Upper lobe of right lung (tissue), 1 donor: ENCODE measurements at regions not wholly inside any gene's neighbourhood (a gene's known extent, or its start where the extent isn't known, plus 50 kb on each side); places are given as distances from the start of the nearest gene placed in this dataset.
"Not testable (repeated sequence)": the region's sequence is repeated elsewhere in the genome, so short reads cannot be mapped to it uniquely, and the experiment has no call there.

Source experiments
- ATAC-seq: fragments of 200-7000 bp; cut with Tn5 transposase; one replicate; pipeline ENCODE4 v1.9.1; 2020; ENCODE audit warnings: mild to moderate bottlenecking, moderate library complexity
- DNase-seq: peaks from one replicate; pipeline ENCODE4 v3.0.0-alpha.2; 2020
- H3K27ac ChIP-seq: fragments of 200-600 bp; one replicate; pipeline ENCODE4 v1.8.0; 2022
- H3K27me3 ChIP-seq: fragments of 200-600 bp; one replicate; pipeline ENCODE4 v1.8.0; 2022; ENCODE audit warnings: mild to moderate bottlenecking
- H3K36me3 ChIP-seq: fragments of 200-600 bp; one replicate; pipeline ENCODE4 v1.8.0; 2022
- H3K4me1 ChIP-seq: fragments of 200-600 bp; one replicate; pipeline ENCODE4 v1.8.0; 2022
- H3K4me3 ChIP-seq: fragments of 200-600 bp; one replicate; pipeline ENCODE4 v1.8.0; 2022; ENCODE audit warnings: mild to moderate bottlenecking
- H3K9me3 ChIP-seq: fragments of 200-600 bp; one replicate; pipeline ENCODE4 v1.8.0; 2022
- intact Hi-C: fragments of 100-400 bp; cut with DNase I; formaldehyde crosslinking; loops from one replicate; pipeline ENCODE4 v1.11.0; 2022
- donor health status: DM: no; HTN: yes; CAD: no; lungs with severe emphysema.

DNA sequence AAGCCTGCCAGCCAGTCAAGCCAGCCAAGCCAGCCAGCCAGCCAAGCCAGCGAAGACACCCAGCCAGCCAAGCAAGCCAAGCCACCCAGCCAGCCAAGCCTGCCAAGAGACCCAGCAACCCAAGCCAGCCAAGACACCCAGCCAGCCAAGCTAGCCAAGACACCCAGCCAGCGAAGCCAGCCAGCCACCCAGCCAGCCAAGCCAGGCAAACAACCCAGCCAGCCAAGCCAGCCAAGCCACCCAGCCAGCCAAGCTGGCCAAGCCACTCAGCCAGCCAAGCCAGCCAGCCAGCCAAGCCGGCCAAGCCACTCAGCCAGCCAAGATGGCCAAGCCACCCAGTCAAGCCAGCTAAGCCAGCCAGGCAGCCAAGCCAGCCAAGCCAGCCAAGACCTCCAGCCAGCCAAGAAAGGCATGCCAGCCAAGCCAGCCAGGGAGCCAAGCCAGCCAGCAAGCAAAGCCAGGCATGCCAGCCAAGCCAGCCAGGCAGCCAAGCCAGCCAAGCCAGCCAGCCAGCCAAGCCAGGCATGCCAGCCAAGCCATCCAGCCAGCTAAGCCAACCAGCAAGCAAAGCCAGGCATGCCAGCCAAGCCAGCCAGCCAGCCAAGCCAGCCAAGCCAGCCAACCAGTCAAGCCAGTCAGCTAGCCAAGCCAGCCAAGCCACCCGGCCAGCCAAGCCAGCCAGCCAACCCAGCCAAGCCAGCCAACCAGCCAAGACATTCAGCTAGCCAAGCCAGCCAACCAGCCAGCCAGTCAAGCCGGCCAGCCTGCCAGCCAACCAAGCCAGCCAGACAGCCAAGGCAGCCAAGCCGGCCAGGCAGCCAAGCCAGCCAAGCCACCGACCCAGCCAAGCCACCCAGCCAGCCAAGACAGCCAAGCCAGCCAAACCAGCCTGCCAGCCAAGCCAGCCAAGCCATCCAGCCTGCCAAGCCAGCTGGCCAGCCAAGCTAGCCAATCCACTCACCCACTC, 323.8 kb upstream of the PLGLB2 start:
- H3K27me3 ChIP-seq, intact Hi-C loops, H3K27ac ChIP-seq, H3K4me3 ChIP-seq, DNase-seq, H3K4me1 ChIP-seq, H3K9me3 ChIP-seq, H3K36me3 ChIP-seq, ATAC-seq: not testable (repeated sequence)

DNA sequence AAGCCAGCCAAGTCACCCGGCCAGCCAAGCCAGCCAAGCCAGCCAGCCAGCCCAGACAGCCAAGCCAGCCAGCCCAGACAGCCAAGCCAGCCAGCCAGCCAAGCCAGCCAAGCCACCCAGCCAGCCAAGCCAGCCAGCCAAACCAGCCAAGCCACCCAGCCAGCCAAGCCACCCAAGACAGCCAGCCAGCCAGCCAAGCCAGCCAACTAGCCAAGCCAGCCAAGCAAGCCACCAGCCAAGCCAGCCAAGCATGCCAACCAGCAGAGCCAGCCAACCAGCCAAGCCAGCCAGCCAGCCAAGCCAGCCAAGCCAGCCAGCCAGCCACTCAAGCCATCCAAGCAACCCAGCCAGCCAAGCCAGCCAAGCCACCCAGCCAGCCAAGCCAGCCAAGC, 323.1 kb upstream of the PLGLB2 start:
- H3K4me1 ChIP-seq, H3K27ac ChIP-seq, ATAC-seq, DNase-seq, H3K36me3 ChIP-seq, intact Hi-C loops, H3K27me3 ChIP-seq, H3K9me3 ChIP-seq, H3K4me3 ChIP-seq: not testable (repeated sequence)

DNA sequence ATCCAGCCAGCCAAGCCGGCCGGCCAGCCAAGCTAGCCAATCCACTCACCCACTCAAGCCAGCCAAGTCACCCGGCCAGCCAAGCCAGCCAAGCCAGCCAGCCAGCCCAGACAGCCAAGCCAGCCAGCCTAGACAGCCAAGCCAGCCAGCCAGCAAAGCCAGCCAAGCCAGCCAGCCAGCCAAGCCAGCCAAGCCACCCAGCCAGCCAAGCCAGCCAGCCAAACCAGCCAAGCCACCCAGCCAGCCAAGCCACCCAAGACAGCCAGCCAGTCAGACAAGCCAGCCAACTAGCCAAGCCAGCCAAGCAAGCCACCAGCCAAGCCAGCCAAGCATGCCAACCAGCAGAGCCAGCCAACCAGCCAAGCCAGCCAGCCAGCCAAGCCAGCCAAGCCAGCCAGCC, 322.7 kb upstream of the PLGLB2 start:
- H3K27me3 ChIP-seq, H3K4me3 ChIP-seq, H3K4me1 ChIP-seq, ATAC-seq, DNase-seq, H3K27ac ChIP-seq, H3K36me3 ChIP-seq, H3K9me3 ChIP-seq, intact Hi-C loops: not testable (repeated sequence)

DNA sequence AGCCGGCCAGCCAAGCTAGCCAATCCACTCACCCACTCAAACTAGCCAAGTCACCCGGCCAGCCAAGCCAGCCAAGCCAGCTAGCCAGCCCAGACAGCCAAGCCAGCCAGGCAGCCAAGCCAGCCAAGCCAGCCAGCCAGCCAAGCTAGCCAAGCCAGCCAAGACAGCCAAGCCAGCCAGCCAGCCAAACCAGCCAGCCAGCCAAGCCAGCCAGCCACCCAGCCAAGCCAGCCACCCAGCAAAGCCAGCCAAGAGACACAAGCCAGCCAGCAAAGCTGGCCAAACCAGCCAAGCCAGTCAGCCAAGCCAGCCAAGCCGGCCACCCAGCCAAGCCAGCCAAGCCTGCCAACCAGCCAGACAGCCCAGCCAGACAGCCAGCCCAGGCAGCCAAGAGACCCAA, 322.2 kb upstream of the PLGLB2 start:
- H3K27ac ChIP-seq, H3K4me3 ChIP-seq, H3K27me3 ChIP-seq, H3K9me3 ChIP-seq, H3K4me1 ChIP-seq, DNase-seq, H3K36me3 ChIP-seq, intact Hi-C loops, ATAC-seq: not testable (repeated sequence)

DNA sequence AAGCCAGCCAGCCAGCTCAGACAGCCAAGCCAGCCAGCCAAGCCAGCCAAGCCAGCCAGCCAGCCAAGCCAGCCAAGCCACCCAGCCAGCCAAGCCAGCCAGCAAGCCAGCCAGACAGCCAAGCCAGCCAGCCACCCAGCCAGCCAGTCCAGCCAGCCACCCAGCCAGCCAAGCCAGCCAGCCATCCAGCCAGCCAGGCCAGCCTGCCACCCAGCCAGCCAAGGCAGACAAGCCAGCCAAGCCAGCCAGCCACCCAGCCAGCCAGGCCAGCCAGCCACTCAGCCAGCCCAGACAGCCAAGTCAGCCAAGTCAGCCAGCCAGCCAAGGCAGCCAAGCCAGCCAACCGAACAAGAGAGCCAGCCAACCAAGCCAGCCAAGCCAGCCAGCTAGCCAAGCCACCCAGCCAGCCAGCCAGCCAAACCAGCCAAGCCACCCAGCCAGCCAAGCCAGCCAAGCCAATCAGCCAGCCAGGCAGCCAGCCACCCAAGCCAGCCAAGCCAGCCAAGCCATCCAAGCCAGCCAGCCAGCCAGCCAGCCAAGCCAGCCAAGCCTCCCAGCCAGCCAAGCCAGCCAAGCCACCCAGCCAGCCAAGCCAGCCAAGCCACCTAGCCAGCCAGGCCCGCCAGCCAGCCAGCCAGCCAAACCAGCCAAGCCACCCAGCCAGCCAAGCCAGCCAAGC, 319.3 kb upstream of the PLGLB2 start:
- H3K4me1 ChIP-seq, DNase-seq, H3K36me3 ChIP-seq, H3K27ac ChIP-seq, intact Hi-C loops, H3K9me3 ChIP-seq, H3K27me3 ChIP-seq, ATAC-seq, H3K4me3 ChIP-seq: not testable (repeated sequence)

DNA sequence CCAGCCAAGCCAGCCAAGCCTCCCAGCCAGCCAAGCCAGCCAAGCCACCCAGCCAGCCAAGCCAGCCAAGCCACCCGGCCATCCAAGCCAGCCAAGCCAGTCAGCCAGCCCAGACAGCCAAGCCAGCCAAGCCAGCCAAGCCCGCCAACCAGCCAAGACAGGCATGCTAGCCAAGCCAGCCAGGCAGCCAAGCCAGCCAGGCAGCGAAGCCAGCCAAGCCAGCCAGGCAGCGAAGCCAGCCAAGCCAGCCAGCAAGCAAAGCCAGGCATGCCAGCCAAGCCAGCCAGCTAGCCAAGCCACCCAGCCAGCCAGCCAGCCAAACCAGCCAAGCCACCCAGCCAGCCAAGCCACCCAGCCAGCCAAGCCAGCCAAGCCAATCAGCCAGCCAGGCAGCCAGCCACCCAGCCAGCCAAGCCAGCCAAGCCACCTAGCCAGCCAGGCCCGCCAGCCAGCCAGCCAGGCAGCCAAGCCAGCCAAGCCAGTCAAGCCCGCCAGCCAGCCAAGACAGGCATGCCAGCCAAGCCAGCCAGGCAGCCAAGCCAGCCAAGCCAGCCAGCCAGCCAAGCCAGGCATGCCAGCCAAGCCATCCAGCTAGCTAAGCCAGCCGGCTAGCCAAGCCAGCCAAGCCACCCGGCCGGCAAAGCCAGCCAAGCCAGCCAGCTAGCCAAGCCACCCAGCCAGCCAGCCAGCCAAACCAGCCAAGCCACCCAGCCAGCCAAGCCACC, 318.5 kb upstream of the PLGLB2 start:
- intact Hi-C loops, result not testable (repeated sequence)

DNA sequence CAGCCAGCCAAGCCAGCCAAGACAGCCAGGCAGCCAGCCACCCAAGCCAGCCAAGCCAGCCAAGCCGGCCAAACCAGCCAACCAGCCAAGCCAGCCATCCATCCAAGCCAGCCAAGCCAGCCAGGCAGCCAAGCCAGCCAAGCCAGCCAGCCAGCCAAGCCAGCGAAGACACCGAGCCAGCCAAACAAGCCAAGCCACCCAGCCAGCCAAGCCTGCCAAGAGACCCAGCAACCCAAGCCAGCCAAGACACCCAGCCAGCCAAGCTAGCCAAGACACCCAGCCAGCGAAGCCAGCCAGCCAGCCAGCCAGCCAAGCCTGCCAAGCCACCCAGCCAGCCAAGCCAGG, 318.0 kb upstream of the PLGLB2 start:
- H3K27ac ChIP-seq, intact Hi-C loops, H3K4me1 ChIP-seq, H3K9me3 ChIP-seq, H3K27me3 ChIP-seq, H3K36me3 ChIP-seq, DNase-seq, ATAC-seq, H3K4me3 ChIP-seq: not testable (repeated sequence)

More for the DNA sequence above, 318.5 kb upstream of the PLGLB2 start:
- not testable (repeated sequence) for DNase-seq, H3K27me3 ChIP-seq, H3K27ac ChIP-seq, H3K36me3 ChIP-seq, H3K4me1 ChIP-seq, ATAC-seq, H3K4me3 ChIP-seq, H3K9me3 ChIP-seq

DNA sequence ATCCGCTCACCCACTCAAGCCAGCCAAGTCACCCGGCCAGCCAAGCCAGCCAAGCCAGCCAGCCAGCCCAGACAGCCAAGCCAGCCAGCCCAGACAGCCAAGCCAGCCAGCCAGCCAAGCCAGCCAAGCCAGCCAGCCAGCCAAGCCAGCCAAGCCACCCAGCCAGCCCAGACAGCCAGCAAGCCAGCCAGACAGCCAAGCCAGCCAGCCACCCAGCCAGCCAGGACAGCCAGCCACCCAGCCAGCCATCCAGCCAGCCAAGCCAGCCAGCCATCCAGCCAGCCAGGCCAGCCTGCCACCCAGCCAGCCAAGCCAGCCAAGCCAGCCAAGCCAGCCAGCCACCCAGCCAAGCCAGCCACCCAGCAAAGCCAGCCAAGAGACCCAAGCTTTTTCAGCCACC, 316.8 kb upstream of the PLGLB2 start:
- intact Hi-C loops, H3K27me3 ChIP-seq, H3K9me3 ChIP-seq, H3K4me1 ChIP-seq, H3K27ac ChIP-seq, ATAC-seq, H3K4me3 ChIP-seq, H3K36me3 ChIP-seq, DNase-seq: not testable (repeated sequence)

DNA sequence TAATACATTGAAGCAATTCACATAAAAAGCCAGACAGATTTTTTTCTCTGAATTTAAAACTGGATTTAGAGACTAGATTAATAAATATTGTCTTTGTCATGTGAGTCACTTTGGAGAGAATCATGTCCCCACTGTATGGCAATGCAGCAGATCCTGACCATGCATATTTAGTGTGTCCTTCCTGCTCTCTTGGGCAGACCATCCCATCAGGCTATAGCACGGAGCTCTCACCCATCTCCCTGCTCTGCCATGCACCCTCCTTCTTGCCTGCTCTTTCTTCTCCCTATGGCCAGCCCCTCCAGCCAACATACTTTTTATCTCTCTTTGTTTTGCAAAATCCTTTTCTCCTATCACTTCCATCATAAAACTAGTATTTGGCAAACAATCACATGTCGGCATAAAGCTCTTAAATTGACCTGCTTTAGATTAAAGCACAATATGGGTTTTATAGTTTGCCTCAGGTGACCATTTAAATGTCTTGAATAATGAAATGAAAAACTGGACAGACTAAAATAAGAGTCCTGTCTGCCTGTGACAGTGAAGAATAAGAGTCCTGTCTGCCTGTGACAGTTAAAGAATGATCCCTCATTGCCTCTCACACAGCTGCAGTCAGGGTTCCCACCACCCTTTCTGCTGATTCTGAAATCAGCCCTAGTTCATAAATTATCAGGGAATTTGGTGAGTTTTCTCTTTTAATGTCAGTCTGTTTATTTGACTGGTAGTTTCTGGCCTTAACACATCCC, 315.0 kb upstream of the PLGLB2 start:
- H3K27me3 ChIP-seq, ATAC-seq, H3K27ac ChIP-seq, intact Hi-C loops, H3K36me3 ChIP-seq, DNase-seq, H3K4me3 ChIP-seq, H3K4me1 ChIP-seq, H3K9me3 ChIP-seq: not testable (repeated sequence)

DNA sequence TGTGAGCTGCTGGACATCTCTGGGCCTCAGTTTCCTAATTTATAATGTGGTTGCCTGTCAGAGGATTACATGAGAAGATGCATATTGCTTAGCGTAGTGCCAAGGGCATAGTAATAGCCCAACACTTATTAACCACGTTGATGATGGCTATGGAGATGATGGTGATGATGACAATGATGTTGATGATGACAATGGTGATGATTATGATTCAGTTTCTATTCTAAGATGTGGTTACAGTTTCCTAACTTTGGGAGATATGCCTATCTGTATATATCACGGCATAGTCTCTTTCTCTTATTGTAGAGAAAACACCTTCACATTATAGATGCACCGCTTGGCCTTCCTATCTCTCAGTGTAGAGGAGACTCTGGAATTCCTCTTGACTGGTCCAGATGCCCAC, 311.9 kb upstream of the PLGLB2 start:
- H3K9me3 ChIP-seq, H3K27ac ChIP-seq, H3K4me1 ChIP-seq, H3K27me3 ChIP-seq, intact Hi-C loops, H3K36me3 ChIP-seq, DNase-seq, ATAC-seq, H3K4me3 ChIP-seq: not testable (repeated sequence)

DNA sequence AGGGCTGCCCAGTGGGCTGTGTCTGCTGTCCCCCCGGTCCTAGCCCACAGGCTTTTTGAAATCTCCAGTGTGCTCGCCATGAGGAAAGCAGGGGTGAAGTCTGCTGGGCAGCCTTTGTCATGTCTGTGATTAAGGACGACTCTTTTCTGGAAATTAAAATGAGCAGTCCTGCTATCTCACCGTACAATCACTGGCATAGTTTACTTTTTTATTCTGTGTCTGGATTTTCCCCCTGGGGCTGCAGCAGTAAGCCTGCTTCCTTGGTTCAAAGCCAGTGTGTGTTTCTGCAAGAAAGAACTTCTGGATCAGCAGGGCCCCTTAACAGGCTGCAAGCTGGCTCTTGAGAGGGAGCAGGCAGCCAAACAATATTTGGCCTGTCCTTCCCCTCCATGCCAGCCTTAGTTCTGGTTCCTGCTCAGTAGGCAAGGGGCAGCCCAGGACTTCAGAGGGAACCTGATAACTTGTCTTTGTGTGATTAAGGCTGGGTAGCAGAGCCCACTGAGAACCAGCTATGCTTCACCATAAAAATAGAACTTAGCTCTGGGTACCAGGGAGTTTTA, 310.1 kb upstream of the PLGLB2 start:
- DNase-seq, H3K4me1 ChIP-seq, ATAC-seq, H3K36me3 ChIP-seq, H3K4me3 ChIP-seq, H3K9me3 ChIP-seq, H3K27me3 ChIP-seq, H3K27ac ChIP-seq, intact Hi-C loops: not testable (repeated sequence)

DNA sequence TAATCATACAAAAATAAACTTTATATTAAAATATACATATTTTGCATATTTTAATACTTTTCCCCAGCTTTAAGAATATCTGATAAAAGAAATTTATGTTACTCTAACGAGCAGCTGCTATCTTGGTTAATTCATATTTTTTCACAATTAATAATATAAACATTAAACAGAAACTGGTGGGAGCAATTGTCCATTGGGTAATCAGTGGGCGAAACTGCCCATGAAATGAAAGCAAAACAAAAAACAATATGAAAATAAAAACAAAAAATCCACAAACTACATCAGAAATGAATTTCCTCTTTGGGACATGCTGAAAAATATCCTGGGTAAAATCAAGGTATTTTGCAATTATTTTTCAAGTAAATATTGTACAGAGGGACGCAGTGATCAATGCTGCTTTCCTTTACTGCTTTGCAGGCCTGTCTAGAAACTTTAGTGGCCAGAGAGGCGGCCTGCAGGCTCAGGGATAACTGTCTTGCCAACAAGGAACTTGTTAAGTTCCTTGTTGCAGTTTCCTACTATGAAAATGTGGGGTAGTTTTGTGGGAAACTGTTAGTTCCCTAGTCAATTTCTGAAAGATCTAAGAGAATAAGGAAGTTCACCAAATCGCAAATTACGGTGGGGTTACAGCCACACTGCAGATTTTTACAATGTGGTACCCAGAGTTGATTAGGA, 309.0 kb upstream of the PLGLB2 start:
- H3K9me3 ChIP-seq, H3K4me3 ChIP-seq, H3K27me3 ChIP-seq, H3K27ac ChIP-seq, H3K36me3 ChIP-seq, DNase-seq, H3K4me1 ChIP-seq, intact Hi-C loops: not testable (repeated sequence)
- peak; percentile 68 for ATAC-seq
